HCT116 (cell line): ENCODE measurements at regions not wholly inside any gene's neighbourhood (a gene's known extent, or its start where the extent isn't known, plus 50 kb on each side); places are given as distances from the start of the nearest gene placed in this dataset.

Experiments used
- ATAC-seq: fragments of 200-7000 bp; cut with Tn5 transposase; 2 replicates; pipeline ENCODE4 v1.9.1; 2020; ENCODE audit warnings: mild to moderate bottlenecking, moderate library complexity
- BruUV-seq: library from RNA; stranded (reverse); fragments of 400-500 nt; replicated peaks from 2 replicates; lab custom pipeline; 2021; lab: Mats Ljungman, UMichigan
- CTCF ChIA-PET: fragments of 300-600 bp; sonication (Branson Sonifier 250); formaldehyde crosslinking; loops from one replicate; lab custom pipeline; 2021; ENCODE audit warnings: antibody characterized with exemption; lab: Charles Lee
- POLR2A ChIA-PET: fragments of 300-600, 350-600 bp; sonication (Branson Sonifier 250); formaldehyde crosslinking; loops from one replicate; lab custom pipeline; 2021; ENCODE audit warnings: antibody characterized with exemption; lab: Charles Lee
- RAD21 ChIA-PET, 2 experiments: fragments of 300-600 bp; sonication (Branson Sonifier 250); formaldehyde crosslinking; loops; one replicate each; lab custom pipeline; 2023; ENCODE audit warnings: low total read pairs in 2 of 2; ENCODE audit not compliant: uncharacterized antibody in 2 of 2, unreplicated experiment in 2 of 2, low non-redundant PET in 1 of 2; lab: Charles Lee
- DNase-seq: peaks from one replicate; pipeline ENCODE4 v3.0.0-alpha.2; 2010; ENCODE audit warnings: low read depth, low spot score
- H2AFZ ChIP-seq: fragments of 200-600 bp; shearing (Covaris generic), sonication (generic); 2 replicates; pipeline ENCODE4 v1.6.1; 2017; ENCODE audit warnings: low read depth, mixed run types, mixed read lengths, antibody characterized with exemption, low read length; ENCODE audit not compliant: poor library complexity, severe bottlenecking
- H3K27ac ChIP-seq: 2 replicates; pipeline ENCODE4 v1.5.1; 2012; ENCODE audit warnings: low read depth, low read length
- H3K27me3 ChIP-seq: fragments of 200-600 bp; sonication (generic); 2 replicates; pipeline ENCODE4 v1.6.1; 2016; ENCODE audit warnings: mixed run types, low read length, mixed read lengths; ENCODE audit not compliant: insufficient read depth
- H3K36me3 ChIP-seq, 2 experiments: fragments of 200-500 bp in 1 of 2; fragments of 200-600 bp in 1 of 2; sonication (Bioruptor generic) in 1 of 2; sonication (generic) in 1 of 2; 2 replicates each; pipeline versions ENCODE4 v1.5.1 to v1.6.1; 2014 to 2016; ENCODE audit warnings: low read length in 2 of 2, inconsistent platforms in 1 of 2, mixed read lengths in 1 of 2, mixed run types in 1 of 2; ENCODE audit not compliant: insufficient read depth in 2 of 2, control insufficient read depth in 1 of 2
- H3K4me1 ChIP-seq, 2 experiments: fragments of 200-600 bp in 1 of 2; sonication (generic) in 1 of 2; 2 replicates each; pipeline versions ENCODE4 v1.5.1 to v1.6.1; 2012 to 2017; ENCODE audit warnings: low read length in 2 of 2, inconsistent platforms in 1 of 2, mild to moderate bottlenecking in 1 of 2, mixed read lengths in 1 of 2, mixed run types in 1 of 2, moderate library complexity in 1 of 2; ENCODE audit not compliant: insufficient read depth in 2 of 2, control insufficient read depth in 1 of 2
- H3K4me2 ChIP-seq: fragments of 200-600 bp; sonication (generic); 2 replicates; pipeline ENCODE4 v1.6.1; 2017; ENCODE audit warnings: mixed run types, low read length, mixed read lengths
- H3K4me3 ChIP-seq, 2 experiments: fragments of 200-600 bp in 1 of 2; sonication (generic) in 1 of 2; replicated peaks in 1 of 2; 2 replicates each; pipeline ENCODE4 v1.5.1; 2011 to 2016; ENCODE audit warnings: low read length in 2 of 2, control low read depth in 1 of 2, low read depth in 1 of 2, mild to moderate bottlenecking in 1 of 2, mixed read lengths in 1 of 2, mixed run types in 1 of 2
- H3K79me2 ChIP-seq: fragments of 200-600 bp; sonication (generic); 2 replicates; pipeline ENCODE4 v1.6.1; 2017; ENCODE audit warnings: mild to moderate bottlenecking, mixed run types, low read length, moderate library complexity, mixed read lengths; ENCODE audit not compliant: insufficient read depth
- H3K9ac ChIP-seq: fragments of 200-600 bp; sonication (generic); 2 replicates; pipeline ENCODE4 v1.6.1; 2016; ENCODE audit warnings: low read length, mixed read lengths
- H3K9me2 ChIP-seq: fragments of 200-600 bp; sonication (generic), shearing (Covaris generic); 2 replicates; pipeline ENCODE4 v1.6.1; 2017; ENCODE audit warnings: mixed run types, mild to moderate bottlenecking, moderate library complexity; ENCODE audit not compliant: insufficient read depth
- H3K9me3 ChIP-seq, 2 experiments: fragments of 200-500 bp in 1 of 2; fragments of 200-600 bp in 1 of 2; sonication (Bioruptor generic) in 1 of 2; sonication (generic) in 1 of 2; 2 replicates each; pipeline ENCODE4 v1.6.1; 2014 to 2017; ENCODE audit warnings: low read length in 2 of 2, mixed read lengths in 2 of 2, inconsistent platforms in 1 of 2, low read depth in 1 of 2, mild to moderate bottlenecking in 1 of 2, mixed run types in 1 of 2, moderate library complexity in 1 of 2; ENCODE audit not compliant: control insufficient read depth in 1 of 2, insufficient read depth in 1 of 2
- H4K20me1 ChIP-seq: fragments of 200-600 bp; sonication (generic), shearing (Covaris generic); 2 replicates; pipeline ENCODE4 v1.6.1; 2017; ENCODE audit warnings: mixed run types, mild to moderate bottlenecking, moderate library complexity; ENCODE audit not compliant: insufficient read depth
- CBX3 ChIP-seq: IDR thresholded peaks from 2 replicates; pipeline ENCODE4 v1.6.1; 2012; ENCODE audit warnings: low read depth
- EGR1 ChIP-seq: IDR thresholded peaks from 2 replicates; pipeline ENCODE4 v1.6.1; 2012; ENCODE audit warnings: low read depth
- ELF1 ChIP-seq: IDR thresholded peaks from 2 replicates; pipeline ENCODE4 v1.6.1; 2012; ENCODE audit warnings: low read depth, borderline replicate concordance
- EZH2 ChIP-seq: fragments of 200-600 bp; sonication (generic); IDR thresholded peaks from 2 replicates; pipeline ENCODE4 v1.6.1; 2017; ENCODE audit warnings: antibody characterized with exemption, mixed run types
- EZH2phosphoT487 ChIP-seq: fragments of 200-600 bp; IDR thresholded peaks from 2 replicates; pipeline ENCODE4 v1.6.1; 2018; ENCODE audit warnings: antibody characterized with exemption, borderline replicate concordance
- JUND ChIP-seq: IDR thresholded peaks from 2 replicates; pipeline ENCODE4 v1.6.1; 2012
- POLR2AphosphoS5 ChIP-seq: IDR thresholded peaks from 2 replicates; pipeline ENCODE4 v1.6.1; 2011; ENCODE audit warnings: mild to moderate bottlenecking, low read depth, low read length, moderate library complexity
- RAD21 ChIP-seq: IDR thresholded peaks from 2 replicates; pipeline ENCODE4 v1.6.1; 2012; ENCODE audit warnings: low read depth, mild to moderate bottlenecking
- SP1 ChIP-seq: IDR thresholded peaks from 2 replicates; pipeline ENCODE4 v1.6.1; 2012; ENCODE audit warnings: low read depth
- SRF ChIP-seq: IDR thresholded peaks from 2 replicates; pipeline ENCODE4 v1.6.1; 2012; ENCODE audit warnings: low read depth
- TCF7L2 ChIP-seq: IDR thresholded peaks from 2 replicates; pipeline ENCODE4 v1.7.0; 2011; ENCODE audit warnings: borderline replicate concordance, inconsistent platforms; ENCODE audit not compliant: insufficient read depth, insufficient read length; ENCODE audit errors: extremely low read depth
- YY1 ChIP-seq: IDR thresholded peaks from 2 replicates; pipeline ENCODE4 v1.6.1; 2011; ENCODE audit warnings: low read length, low read depth, moderate library complexity, mild to moderate bottlenecking; ENCODE audit not compliant: insufficient replicate concordance; ENCODE audit errors: extremely low read depth
- ZFX ChIP-seq: fragments of 450-650 bp; IDR thresholded peaks from 2 replicates; pipeline ENCODE4 v1.6.1; 2017
- intact Hi-C: fragments of 100-400 bp; cut with micrococcal nuclease; formaldehyde crosslinking; loops from 2 replicates; pipeline ENCODE4 v1.10.0; 2022
- TF ChIP-seq, protein P1 (sequence below): IDR thresholded peaks from 2 replicates; pipeline ENCODE4 v1.6.1; 2012
- TF ChIP-seq, protein P2 (sequence below): IDR thresholded peaks from 2 replicates; pipeline ENCODE4 v1.6.1; 2012
- TF ChIP-seq, protein P3 (sequence below): IDR thresholded peaks from 2 replicates; pipeline ENCODE4 v1.6.1; 2011; ENCODE audit warnings: mild to moderate bottlenecking, low read length, moderate library complexity; ENCODE audit not compliant: insufficient replicate concordance; ENCODE audit errors: extremely low read depth
- TF ChIP-seq, protein P4 (sequence below), 3 experiments: fragments of 200-600 bp in 1 of 3; sonication (generic) in 1 of 3; IDR thresholded peaks in 2 of 3; conservative IDR thresholded peaks in 1 of 3; 2 replicates each; pipeline ENCODE4 v1.5.1; 2012 to 2017; ENCODE audit warnings: low read depth in 2 of 3, low read length in 2 of 3, antibody characterized with exemption in 1 of 3, borderline replicate concordance in 1 of 3, control low read depth in 1 of 3, mild to moderate bottlenecking in 1 of 3, mixed read lengths in 1 of 3, mixed run types in 1 of 3, moderate library complexity in 1 of 3; ENCODE audit not compliant: insufficient read depth in 1 of 3

DNA sequence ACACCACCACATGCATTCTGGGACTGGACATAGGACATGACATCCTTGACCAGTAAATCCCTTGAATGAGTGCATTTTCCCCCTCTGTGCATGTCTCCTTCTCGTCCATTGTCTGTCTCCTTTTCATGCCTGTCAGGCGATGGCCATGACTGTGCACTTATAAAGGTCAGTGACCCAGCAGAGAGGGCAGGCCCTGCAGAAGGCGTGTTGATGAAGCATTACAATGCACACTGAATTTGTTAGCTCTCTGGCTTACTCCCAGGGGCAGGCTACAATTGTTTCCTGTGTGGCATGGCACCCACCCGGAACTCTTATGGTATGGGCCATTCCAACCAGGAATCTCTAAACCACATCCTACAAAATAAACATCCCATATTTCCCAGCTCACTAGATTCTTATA lies 71.1 kb downstream of the SAMD9 start:
- no peaks in the 10 kb centered on the region for H3K9me2 ChIP-seq
- H2AFZ ChIP-seq = no peak overlapping the region
- no peaks in the 10 kb centered on the region for H3K79me2 ChIP-seq
- H3K9me3 ChIP-seq = no peaks in the 10 kb centered on the region
- no TSS peak for BruUV-seq
- ChIA-PET RAD21 (no interaction called here), CTCF (no interaction called here), POLR2A (no interaction called here)
- no peak overlapping the region for H3K9ac ChIP-seq
- H3K4me3 ChIP-seq = no peak overlapping the region
- H3K36me3 ChIP-seq = no peaks in the 10 kb centered on the region
- peaks cover 0 to 12% of the 10 kb centered on the region in 2 experiments; a peak in 2 of 4 replicates for H3K4me1 ChIP-seq
- H3K4me2 ChIP-seq = no peak overlapping the region
- H3K27ac ChIP-seq = no peak overlapping the region
- no peak for DNase-seq
- ATAC-seq = no peak
- H3K27me3 ChIP-seq = no peaks in the 10 kb centered on the region
- no peaks in the 10 kb centered on the region for H4K20me1 ChIP-seq
- no peak for TF ChIP-seq EZH2
- no peak for TF ChIP-seq EZH2phosphoT487
- no peak for TF ChIP-seq YY1
- no peak for TF ChIP-seq SP1
- TF ChIP-seq, protein P1, sequence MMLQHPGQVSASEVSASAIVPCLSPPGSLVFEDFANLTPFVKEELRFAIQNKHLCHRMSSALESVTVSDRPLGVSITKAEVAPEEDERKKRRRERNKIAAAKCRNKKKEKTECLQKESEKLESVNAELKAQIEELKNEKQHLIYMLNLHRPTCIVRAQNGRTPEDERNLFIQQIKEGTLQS = no peak
- TF ChIP-seq, protein P2, sequence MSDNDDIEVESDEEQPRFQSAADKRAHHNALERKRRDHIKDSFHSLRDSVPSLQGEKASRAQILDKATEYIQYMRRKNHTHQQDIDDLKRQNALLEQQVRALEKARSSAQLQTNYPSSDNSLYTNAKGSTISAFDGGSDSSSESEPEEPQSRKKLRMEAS = no peak
- no peak for TF ChIP-seq ELF1
- no peak for TF ChIP-seq EGR1
- TF ChIP-seq SRF = no peak
- no peak for TF ChIP-seq JUND
- TF ChIP-seq TCF7L2 = no peak
- intact Hi-C loops = no loop called here

DNA sequence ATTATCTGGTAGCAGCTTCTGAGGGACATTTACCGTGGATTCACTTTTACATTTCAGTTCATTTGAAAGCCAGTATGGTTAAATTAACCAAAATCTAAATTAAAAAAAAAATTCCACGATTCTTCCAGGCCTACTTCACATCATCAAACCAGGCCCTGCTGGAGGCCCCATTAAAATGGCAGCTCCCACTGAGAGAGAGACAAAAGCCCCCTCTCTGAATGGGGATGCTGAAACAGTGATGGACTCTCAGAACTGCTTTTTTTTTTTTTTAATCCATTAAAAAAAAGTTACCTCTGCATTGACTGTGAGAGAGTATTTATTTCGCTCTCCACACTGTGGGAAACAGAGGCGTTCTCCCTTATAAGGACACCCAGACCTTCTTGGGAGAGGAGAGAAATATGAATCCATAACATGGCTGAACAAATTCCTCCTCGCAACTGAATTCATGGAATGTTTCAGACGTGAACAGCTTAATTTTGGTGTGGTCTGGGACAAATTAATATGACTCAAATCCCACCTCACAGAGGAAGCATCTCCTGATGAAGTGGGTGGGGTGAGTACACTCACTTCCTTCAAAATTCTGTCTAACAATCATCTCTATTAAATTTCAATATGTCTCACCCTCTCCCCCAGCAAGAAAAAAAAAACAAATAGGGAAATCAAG lies 73.5 kb downstream of the SAMD9 start:
- H3K9me2 ChIP-seq = no peaks in the 10 kb centered on the region
- intact Hi-C loops = loop anchor here (5.0 kb wide), 1 partner anchor 207 kb away; the partner anchor contains the start of gene CDK6
- H2AFZ ChIP-seq = peak overlapping the region; percentile 70
- POLR2A ChIA-PET = no interaction called here
- H3K27me3 ChIP-seq = no peaks in the 10 kb centered on the region
- RAD21 ChIA-PET = no interaction called here
- no peak overlapping the region for H3K27ac ChIP-seq
- H3K9ac ChIP-seq = no peak overlapping the region
- DNase-seq = no peak
- no peaks in the 10 kb centered on the region for H4K20me1 ChIP-seq
- ATAC-seq = no peak
- H3K4me2 ChIP-seq = no peak overlapping the region
- peaks cover 0 to 12% of the 10 kb centered on the region in 2 experiments; a peak in 2 of 4 replicates for H3K4me1 ChIP-seq
- BruUV-seq = no TSS peak
- no peaks in the 10 kb centered on the region for H3K79me2 ChIP-seq
- TF ChIP-seq ZFX (no peak), TCF7L2 (no peak), RAD21 (no peak), POLR2AphosphoS5 (no peak), CBX3 (no peak), YY1 (no peak)
- TF ChIP-seq, protein P3, sequence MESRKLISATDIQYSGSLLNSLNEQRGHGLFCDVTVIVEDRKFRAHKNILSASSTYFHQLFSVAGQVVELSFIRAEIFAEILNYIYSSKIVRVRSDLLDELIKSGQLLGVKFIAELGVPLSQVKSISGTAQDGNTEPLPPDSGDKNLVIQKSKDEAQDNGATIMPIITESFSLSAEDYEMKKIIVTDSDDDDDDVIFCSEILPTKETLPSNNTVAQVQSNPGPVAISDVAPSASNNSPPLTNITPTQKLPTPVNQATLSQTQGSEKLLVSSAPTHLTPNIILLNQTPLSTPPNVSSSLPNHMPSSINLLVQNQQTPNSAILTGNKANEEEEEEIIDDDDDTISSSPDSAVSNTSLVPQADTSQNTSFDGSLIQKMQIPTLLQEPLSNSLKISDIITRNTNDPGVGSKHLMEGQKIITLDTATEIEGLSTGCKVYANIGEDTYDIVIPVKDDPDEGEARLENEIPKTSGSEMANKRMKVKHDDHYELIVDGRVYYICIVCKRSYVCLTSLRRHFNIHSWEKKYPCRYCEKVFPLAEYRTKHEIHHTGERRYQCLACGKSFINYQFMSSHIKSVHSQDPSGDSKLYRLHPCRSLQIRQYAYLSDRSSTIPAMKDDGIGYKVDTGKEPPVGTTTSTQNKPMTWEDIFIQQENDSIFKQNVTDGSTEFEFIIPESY = no peak
- TF ChIP-seq, protein P4, sequence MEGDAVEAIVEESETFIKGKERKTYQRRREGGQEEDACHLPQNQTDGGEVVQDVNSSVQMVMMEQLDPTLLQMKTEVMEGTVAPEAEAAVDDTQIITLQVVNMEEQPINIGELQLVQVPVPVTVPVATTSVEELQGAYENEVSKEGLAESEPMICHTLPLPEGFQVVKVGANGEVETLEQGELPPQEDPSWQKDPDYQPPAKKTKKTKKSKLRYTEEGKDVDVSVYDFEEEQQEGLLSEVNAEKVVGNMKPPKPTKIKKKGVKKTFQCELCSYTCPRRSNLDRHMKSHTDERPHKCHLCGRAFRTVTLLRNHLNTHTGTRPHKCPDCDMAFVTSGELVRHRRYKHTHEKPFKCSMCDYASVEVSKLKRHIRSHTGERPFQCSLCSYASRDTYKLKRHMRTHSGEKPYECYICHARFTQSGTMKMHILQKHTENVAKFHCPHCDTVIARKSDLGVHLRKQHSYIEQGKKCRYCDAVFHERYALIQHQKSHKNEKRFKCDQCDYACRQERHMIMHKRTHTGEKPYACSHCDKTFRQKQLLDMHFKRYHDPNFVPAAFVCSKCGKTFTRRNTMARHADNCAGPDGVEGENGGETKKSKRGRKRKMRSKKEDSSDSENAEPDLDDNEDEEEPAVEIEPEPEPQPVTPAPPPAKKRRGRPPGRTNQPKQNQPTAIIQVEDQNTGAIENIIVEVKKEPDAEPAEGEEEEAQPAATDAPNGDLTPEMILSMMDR (IDR thresholded peaks at IDR 0.05 in 2 of 3, conservative IDR thresholded peaks at IDR 0.05 in 1 of 3; ENCODE audit: borderline replicate concordance in 1 of 3, insufficient read depth in 1 of 3, low read depth in 2 of 3, low read length in 2 of 3) = no peak
- H3K9me3 ChIP-seq = no peaks in the 10 kb centered on the region
- CTCF ChIA-PET = no interaction called here
- no peak overlapping the region for H3K4me3 ChIP-seq
- no peaks in the 10 kb centered on the region for H3K36me3 ChIP-seq
